ENCODE measurements at regions not wholly inside any gene's neighbourhood (a gene's known extent, or its start where the extent isn't known, plus 50 kb on each side); places are given as distances from the start of the nearest gene placed in this dataset.

DNA sequence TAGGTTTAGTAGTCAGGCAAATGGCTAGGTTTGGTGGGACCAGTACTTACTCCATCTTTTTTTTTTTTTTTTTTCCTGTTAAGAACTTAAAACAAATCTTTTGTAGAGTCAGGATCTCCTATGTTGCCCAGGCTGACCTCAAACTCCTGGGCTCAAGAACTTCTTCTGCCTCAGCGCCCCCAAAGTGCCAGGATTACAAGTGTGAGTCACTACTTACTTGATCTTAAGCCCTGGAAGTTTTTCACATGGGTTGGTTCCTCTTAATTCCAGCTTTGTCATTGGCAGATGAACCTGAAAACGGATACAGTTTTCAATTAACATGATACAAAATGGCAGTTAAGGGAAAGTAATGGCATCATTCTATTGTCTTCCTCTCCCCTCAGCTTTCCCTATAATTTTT, 179.4 kb upstream of the JAG1 start:
- Mint-ChIP-seq H3K27me3 (ENCODE audit: low read depth) (no peaks in the 10 kb centered on the region), H3K36me3 (ENCODE audit: low read depth) (no peaks in the 10 kb centered on the region), H3K9me3 (no peaks in the 10 kb centered on the region), H3K4me1 (peaks cover 11% of the 10 kb centered on the region), H3K27ac (ENCODE audit: unreplicated experiment) (no peak overlapping the region), H3K4me3 (no peak overlapping the region)
- DNase-seq (ENCODE audit: low read depth, low spot score), result no peak
- TF ChIP-seq, protein P1, sequence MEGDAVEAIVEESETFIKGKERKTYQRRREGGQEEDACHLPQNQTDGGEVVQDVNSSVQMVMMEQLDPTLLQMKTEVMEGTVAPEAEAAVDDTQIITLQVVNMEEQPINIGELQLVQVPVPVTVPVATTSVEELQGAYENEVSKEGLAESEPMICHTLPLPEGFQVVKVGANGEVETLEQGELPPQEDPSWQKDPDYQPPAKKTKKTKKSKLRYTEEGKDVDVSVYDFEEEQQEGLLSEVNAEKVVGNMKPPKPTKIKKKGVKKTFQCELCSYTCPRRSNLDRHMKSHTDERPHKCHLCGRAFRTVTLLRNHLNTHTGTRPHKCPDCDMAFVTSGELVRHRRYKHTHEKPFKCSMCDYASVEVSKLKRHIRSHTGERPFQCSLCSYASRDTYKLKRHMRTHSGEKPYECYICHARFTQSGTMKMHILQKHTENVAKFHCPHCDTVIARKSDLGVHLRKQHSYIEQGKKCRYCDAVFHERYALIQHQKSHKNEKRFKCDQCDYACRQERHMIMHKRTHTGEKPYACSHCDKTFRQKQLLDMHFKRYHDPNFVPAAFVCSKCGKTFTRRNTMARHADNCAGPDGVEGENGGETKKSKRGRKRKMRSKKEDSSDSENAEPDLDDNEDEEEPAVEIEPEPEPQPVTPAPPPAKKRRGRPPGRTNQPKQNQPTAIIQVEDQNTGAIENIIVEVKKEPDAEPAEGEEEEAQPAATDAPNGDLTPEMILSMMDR (conservative IDR thresholded peaks at IDR 0.05), result no peak

DNA sequence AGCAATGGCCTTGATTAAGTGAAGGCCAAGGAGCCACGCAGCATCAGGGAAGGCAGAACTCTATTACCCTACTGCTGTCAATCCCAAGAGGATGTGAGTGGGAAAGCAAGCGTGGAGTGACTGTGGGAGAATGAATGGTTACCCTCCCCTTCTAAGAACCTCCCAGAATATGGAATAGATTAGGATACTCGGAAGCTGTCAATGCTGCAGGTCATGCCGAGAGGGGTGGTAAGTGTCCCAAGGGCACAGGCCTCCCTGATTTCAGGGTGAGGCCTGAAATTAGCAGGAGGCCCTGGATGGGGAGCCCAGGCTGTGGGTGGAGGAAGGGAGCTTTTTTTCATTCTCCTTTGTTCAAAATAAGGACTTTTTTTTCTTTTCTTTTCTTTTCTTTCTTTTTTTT, 179.9 kb upstream of the JAG1 start:
- TF ChIP-seq, protein P1 (conservative IDR thresholded peaks at IDR 0.05), result no peak
- DNase-seq (ENCODE audit: low read depth, low spot score), result no peak
- no peaks in the 10 kb centered on the region for H3K36me3 Mint-ChIP-seq (ENCODE audit: low read depth)
- no peaks in the 10 kb centered on the region for H3K27me3 Mint-ChIP-seq (ENCODE audit: low read depth)
- H3K27ac Mint-ChIP-seq (ENCODE audit: unreplicated experiment), result peak overlapping the region; percentile 53
- H3K9me3 Mint-ChIP-seq, result no peaks in the 10 kb centered on the region
- H3K4me3 Mint-ChIP-seq, result no peak overlapping the region
- H3K4me1 Mint-ChIP-seq, result peaks cover 11% of the 10 kb centered on the region

DNA sequence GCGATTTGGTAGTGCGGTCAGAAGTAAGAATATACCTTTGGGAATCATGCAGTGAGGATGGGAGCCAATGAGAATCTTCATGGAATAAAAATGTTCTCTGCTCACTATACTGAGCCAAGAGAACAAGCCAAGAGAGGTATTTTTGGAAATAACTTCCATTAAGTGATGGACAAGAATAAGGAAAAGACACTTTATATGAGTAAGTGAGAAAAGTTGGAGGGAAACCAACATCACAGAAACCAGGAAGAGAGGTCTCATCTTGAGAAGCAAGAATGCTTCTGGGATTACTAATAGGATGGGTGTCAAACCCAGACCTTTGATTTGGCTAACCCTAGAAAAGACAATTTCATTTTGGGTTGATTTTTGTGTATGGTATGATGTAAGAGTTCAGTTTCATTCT, 181.2 kb upstream of the JAG1 start:
- Mint-ChIP-seq H3K9me3 (no peaks in the 10 kb centered on the region), H3K4me3 (no peak overlapping the region), H3K36me3 (ENCODE audit: low read depth) (no peaks in the 10 kb centered on the region), H3K27me3 (ENCODE audit: low read depth) (no peaks in the 10 kb centered on the region), H3K4me1 (peaks cover 6% of the 10 kb centered on the region), H3K27ac (ENCODE audit: unreplicated experiment) (no peak overlapping the region)
- DNase-seq (ENCODE audit: low read depth, low spot score), result no peak
- TF ChIP-seq, protein P1 (conservative IDR thresholded peaks at IDR 0.05), result no peak

DNA sequence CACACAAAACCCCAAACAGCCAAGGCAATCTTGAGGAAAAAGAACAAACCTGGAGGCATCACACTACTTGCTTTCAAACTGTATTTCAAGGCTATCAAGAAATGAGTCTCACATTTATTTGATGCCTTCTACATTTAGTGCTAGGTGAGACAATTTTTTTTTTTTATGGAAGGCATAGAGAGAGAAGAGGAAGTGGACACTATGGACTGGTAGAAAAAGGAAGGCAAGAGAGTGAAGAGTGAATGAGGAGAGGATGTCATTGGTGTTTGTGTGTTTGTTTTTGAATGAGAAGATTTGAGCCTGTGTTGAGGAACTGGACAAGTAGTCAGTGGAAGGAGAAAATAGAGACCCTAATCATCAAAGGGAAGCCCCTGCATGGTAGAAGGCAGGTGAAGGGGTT, 182.0 kb upstream of the JAG1 start:
- H3K9me3 Mint-ChIP-seq, result no peaks in the 10 kb centered on the region
- H3K4me3 Mint-ChIP-seq, result no peak overlapping the region

DNA sequence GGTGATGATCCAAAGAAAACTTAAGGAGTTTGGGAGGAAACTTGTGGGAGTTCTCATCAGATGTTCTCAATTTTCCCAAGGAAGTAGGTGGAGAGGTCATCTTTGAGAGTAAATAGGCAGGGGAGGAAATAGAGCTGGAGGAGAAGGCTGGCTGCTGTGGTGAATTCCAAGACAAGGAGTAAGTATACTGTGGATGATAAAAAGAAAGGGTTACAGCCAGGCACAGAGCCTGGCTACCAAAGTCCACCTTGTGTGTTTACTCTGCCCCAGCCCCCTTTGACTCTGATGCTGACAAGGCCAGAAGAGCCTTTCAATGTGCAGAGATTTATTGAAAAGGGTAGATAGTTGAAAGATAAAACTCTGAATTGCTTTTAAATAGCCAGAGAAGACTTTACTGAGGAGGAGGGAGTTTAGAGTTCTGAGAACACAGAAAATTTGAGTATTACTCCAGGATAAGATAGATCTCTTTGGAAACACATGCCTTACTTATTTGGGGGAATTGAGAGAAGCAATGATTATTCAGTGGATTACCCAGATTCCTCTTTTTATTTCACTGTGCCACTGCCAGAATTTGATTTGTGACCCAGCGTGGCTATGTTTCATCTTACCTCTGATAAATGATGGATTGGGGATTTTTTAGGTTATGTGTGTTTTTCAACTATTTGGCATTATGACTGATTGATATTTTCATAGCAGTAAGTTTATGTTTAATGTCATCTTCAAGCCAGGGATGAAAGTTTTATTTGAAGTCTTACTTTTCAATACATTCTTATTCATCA, 182.6 kb upstream of the JAG1 start:
- Mint-ChIP-seq H3K9me3 (no peaks in the 10 kb centered on the region), H3K36me3 (ENCODE audit: low read depth) (no peaks in the 10 kb centered on the region), H3K27ac (ENCODE audit: unreplicated experiment) (peak overlapping the region; percentile 24), H3K4me1 (no peaks in the 10 kb centered on the region), H3K4me3 (no peak overlapping the region), H3K27me3 (ENCODE audit: low read depth) (no peaks in the 10 kb centered on the region)
- TF ChIP-seq, protein P1 (conservative IDR thresholded peaks at IDR 0.05), result no peak
- no peak for DNase-seq (ENCODE audit: low read depth, low spot score)

More for the DNA sequence above, 182.0 kb upstream of the JAG1 start:
- H3K4me1 Mint-ChIP-seq, result peaks cover 4% of the 10 kb centered on the region
- H3K27ac Mint-ChIP-seq (ENCODE audit: unreplicated experiment), result peak overlapping the region; percentile 75
- TF ChIP-seq, protein P1 (conservative IDR thresholded peaks at IDR 0.05), result no peak
- no peaks in the 10 kb centered on the region for H3K36me3 Mint-ChIP-seq (ENCODE audit: low read depth)
- no peaks in the 10 kb centered on the region for H3K27me3 Mint-ChIP-seq (ENCODE audit: low read depth)
- DNase-seq (ENCODE audit: low read depth, low spot score), result no peak

Measured in neural crest cell (in vitro differentiated cells).